PFSK-1 (cell line): ENCODE measurements at regions not wholly inside any gene's neighbourhood (a gene's known extent, or its start where the extent isn't known, plus 50 kb on each side); places are given as distances from the start of the nearest gene placed in this dataset.

Experiments
- FOXP2 ChIP-seq: optimal IDR thresholded peaks from 2 replicates; pipeline ENCODE3; 2011; ENCODE audit warnings: borderline replicate concordance, control low read depth, inconsistent platforms; ENCODE audit not compliant: insufficient read depth; ENCODE audit errors: extremely low read length, extremely low read depth
- POLR2AphosphoS5 ChIP-seq: IDR thresholded peaks from 2 replicates; pipeline ENCODE4 v1.6.1; 2012; ENCODE audit warnings: low read depth, mild to moderate bottlenecking, control low read depth, low read length, moderate library complexity
- REST ChIP-seq, 2 experiments: IDR thresholded peaks; 2 replicates each; pipeline versions ENCODE4 v1.6.1 to v1.8.0; 2011 to 2012; ENCODE audit warnings: low read depth in 2 of 2, low read length in 2 of 2, control low read depth in 1 of 2, inconsistent platforms in 1 of 2, mild to moderate bottlenecking in 1 of 2, moderate library complexity in 1 of 2; ENCODE audit not compliant: insufficient read depth in 1 of 2
- SIN3A ChIP-seq: IDR thresholded peaks from 2 replicates; pipeline ENCODE4 v1.6.1; 2012; ENCODE audit warnings: mild to moderate bottlenecking, low read length, moderate library complexity, borderline replicate concordance; ENCODE audit not compliant: insufficient read depth
- TAF1 ChIP-seq: IDR thresholded peaks from 2 replicates; pipeline ENCODE4 v1.6.1; 2012; ENCODE audit warnings: low read length, control low read depth, borderline replicate concordance; ENCODE audit not compliant: insufficient read depth

- TF ChIP-seq TAF1 (no peak), SIN3A (no peak), FOXP2 (no peak), REST (IDR thresholded peaks at IDR 0.05; ENCODE audit: insufficient read depth in 1 of 2, low read depth in 2 of 2, low read length in 2 of 2) (no peak), POLR2AphosphoS5 (no peak)
Observed at GRCh38 chr4:13963601-13964000, 336.1 kb upstream of the BOD1L1 start.

GRCh38 chr4:13966231-13967195 lies 339.0 kb upstream of the BOD1L1 start:
- no peak for TF ChIP-seq FOXP2
- no peak for TF ChIP-seq TAF1
- TF ChIP-seq SIN3A, result no peak

- no peak for TF ChIP-seq REST (IDR thresholded peaks at IDR 0.05; ENCODE audit: insufficient read depth in 1 of 2, low read depth in 2 of 2, low read length in 2 of 2)
- TF ChIP-seq TAF1, result no peak
- TF ChIP-seq POLR2AphosphoS5, result no peak
- TF ChIP-seq SIN3A, result no peak
- no peak for TF ChIP-seq FOXP2
Observed at GRCh38 chr4:13968723-13969122, 341.2 kb upstream of the BOD1L1 start.

GRCh38 chr4:13970349-13970748 lies 342.8 kb upstream of the BOD1L1 start:
- TF ChIP-seq TAF1 (no peak), FOXP2 (no peak), REST (IDR thresholded peaks at IDR 0.05; ENCODE audit: insufficient read depth in 1 of 2, low read depth in 2 of 2, low read length in 2 of 2) (no peak), POLR2AphosphoS5 (no peak), SIN3A (no peak)

GRCh38 chr4:13977746-13978145 lies 350.2 kb upstream of the BOD1L1 start:
- TF ChIP-seq SIN3A (no peak), TAF1 (no peak), POLR2AphosphoS5 (no peak), REST (IDR thresholded peaks at IDR 0.05; ENCODE audit: insufficient read depth in 1 of 2, low read depth in 2 of 2, low read length in 2 of 2) (no peak), FOXP2 (no peak)
